Ishikawa (cell line): ENCODE measurements at regions not wholly inside any gene's neighbourhood (a gene's known extent, or its start where the extent isn't known, plus 50 kb on each side); places are given as distances from the start of the nearest gene placed in this dataset.

ENCODE experiments used
- MAX ChIP-seq: IDR thresholded peaks from 2 replicates; pipeline ENCODE4 v1.6.1; 2012
- REST ChIP-seq: IDR thresholded peaks from 2 replicates; pipeline ENCODE4 v1.6.1; 2012; ENCODE audit warnings: low read depth, mild to moderate bottlenecking
- USF1 ChIP-seq: IDR thresholded peaks from 2 replicates; pipeline ENCODE4 v1.6.1; 2012

GRCh38 chr15:98427321-98427720, 221.0 kb upstream of the IGF1R start:
- TF ChIP-seq USF1 (no peak), REST (no peak), MAX (no peak)
